HG02870 (cell line): ENCODE measurements at regions not wholly inside any gene's neighbourhood (a gene's known extent, or its start where the extent isn't known, plus 50 kb on each side); places are given as distances from the start of the nearest gene placed in this dataset.

Experiments
- ATAC-seq: cut with Tn5 transposase; IDR thresholded peaks from one replicate; pipeline ENCODE4 v1.9.1; 2021; ENCODE audit warnings: mild to moderate bottlenecking, moderate library complexity; ENCODE audit not compliant: unreplicated experiment

- no peak for ATAC-seq
These were observed 301.7 kb upstream of the NBEA start for GRCh38 chr13:34640179-34640992.

GRCh38 chr13:34640993-34641330 is 301.1 kb upstream of the NBEA start:
- no peak for ATAC-seq

GRCh38 chr13:34647379-34648150 is 294.5 kb upstream of the NBEA start:
- no peak for ATAC-seq

DNA sequence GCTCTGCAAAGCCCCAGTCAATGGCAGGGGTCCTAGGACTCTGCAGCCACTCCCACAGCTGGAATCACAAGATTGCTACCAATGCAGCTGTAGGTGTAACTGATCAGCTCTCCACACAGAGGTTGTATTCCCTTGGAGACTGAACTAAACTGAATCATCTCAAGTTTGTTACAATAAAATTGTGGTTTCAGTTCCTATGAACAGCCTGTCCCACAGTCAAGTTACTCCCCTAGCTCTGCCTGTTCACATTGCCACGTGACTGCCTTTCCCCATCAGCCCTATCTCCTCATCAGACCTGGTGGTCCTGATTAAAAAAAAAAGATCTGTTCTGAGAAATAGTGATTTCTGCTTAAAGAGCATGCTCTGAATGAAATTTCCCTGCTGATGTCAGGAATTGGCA is 287.9 kb upstream of the NBEA start:
- ATAC-seq = no peak

DNA sequence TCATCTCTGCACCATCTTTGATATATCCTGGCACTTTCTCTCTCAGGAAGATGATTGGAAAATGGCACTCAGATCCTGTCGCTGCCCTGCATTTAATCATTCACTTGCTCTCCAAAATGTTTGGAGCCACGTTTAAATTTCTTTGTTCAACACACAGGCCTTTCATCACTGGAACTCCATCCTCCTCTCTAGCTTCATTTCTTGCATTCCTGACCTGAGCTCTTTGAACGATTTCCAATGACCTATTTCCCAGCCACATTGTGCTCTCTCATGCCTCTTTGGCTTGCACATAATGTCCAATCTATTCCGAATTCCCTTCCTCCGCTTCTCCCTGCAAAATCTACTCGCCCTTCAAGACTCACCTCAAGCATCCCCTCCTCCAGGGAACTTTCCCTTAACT is 287.4 kb upstream of the NBEA start:
- ATAC-seq = no peak

DNA sequence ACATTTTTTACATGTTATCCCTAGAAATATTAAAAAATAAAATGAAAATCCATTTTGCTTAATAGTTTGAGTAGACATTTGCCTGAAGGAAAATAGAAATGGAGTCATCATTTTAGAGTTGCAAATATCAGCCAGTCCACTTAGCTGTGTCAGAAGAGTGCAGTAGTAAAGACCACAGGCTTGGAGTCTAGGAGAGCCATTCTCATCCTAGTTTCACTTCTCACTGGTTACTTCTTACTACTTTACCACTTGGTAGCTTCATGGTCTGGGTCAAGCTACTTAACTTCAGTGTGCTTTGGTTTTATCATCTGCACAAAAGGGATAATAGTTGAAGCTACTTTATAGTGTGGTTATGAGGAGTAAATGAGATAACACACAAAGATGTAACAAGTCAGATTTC is 286.5 kb upstream of the NBEA start:
- no peak for ATAC-seq

DNA sequence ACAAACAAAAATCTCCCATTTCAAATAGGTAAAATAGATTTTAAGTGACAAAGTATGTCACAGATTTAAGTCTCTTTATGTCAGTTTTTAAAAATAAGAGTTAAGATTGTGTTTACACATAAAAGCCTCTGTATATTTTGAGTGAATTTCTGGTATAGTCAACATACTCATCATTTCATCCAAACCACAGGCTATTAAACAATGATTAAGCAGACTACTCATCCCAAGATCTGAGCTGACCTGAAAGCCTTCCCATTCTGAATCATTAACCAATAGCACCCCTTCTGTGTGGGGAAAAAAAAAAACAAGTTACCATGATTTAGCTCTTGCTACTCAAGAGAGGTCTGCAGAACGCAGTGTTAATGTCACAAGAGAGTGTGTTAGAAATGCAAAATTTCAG is 284.4 kb upstream of the NBEA start:
- ATAC-seq = no peak

GRCh38 chr13:34667286-34668218 is 274.5 kb upstream of the NBEA start:
- ATAC-seq = no peak

- no peak for ATAC-seq
These were observed 270.9 kb upstream of the NBEA start for GRCh38 chr13:34671137-34671536.

DNA sequence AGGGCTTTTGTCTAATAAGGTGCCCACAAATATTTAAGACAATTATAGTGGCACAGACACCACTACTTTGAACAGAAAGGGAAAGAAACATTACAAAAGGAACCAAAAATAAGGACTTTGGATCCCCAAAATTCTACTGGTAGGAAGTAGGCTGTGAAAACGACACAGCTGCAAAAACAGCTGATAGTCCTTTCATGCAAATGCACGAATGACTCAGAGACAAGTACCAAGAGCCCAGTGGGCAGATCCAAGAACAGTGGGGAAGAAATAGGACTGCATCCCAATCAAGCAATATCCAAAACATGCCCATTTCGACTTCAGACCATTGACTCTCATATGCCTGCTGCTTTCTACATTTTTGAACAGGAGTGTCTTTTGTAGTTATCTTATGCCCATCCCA is 269.4 kb upstream of the NBEA start:
- ATAC-seq = no peak

DNA sequence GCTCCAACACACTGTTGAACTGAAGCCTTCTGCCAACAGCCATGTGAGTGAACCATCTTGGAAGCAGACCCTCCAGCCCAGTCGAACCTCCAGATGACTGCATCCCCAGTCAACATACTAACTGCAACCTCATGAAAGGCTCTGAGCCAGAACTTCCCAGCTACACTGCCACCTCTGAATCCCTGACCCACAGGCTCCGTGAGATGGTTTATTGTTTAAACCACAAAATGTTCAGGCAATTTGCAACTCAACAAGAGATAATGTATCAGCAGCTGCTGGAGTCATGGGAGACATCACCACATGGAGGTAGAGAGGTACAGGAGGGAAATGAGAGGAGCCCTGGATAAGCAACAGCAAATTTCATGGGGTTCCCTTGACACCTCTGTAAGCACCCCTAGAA is 266.4 kb upstream of the NBEA start:
- no peak for ATAC-seq

DNA sequence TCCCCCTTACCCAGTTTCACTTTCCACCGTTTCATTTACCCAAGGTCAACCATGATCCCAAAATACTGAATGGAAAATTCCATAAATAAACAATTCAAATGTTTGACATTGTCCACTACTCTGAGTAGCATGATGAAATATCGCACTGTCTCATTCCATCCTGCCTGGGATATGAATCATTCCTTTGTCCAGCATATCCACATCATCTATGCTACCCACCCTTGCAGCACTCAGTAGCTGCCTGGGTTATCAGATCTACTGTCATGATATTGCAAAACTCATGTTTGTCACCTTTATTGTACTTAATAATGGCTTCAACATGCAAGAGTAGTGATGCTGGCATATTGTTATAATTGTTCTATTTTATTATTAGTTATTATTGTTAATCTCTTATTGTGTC is 263.9 kb upstream of the NBEA start:
- ATAC-seq = no peak

GRCh38 chr13:34681405-34681955 is 260.6 kb upstream of the NBEA start:
- ATAC-seq = no peak

GRCh38 chr13:34695063-34695462 is 247.0 kb upstream of the NBEA start:
- ATAC-seq = no peak

- no peak for ATAC-seq
These were observed 245.8 kb upstream of the NBEA start for GRCh38 chr13:34696296-34696695.

DNA sequence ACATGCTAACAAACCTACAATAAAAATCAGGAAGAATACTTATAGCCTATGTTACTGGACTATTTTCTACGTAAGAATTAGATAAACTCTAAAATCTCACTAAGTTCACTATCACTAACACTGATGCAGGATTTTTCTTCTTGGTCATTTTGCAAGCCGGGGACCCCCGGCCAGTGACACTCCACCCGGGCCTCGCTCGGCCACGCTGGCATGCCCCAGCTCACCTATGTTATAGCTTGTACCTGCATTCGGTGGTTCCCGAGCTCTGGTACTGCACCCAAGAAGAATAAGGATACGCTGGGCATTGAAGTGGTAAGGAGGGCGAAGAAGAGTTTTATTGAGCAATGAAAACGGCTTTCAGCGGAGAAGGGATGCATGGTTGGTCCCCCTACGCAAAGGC is 245.3 kb upstream of the NBEA start:
- no peak for ATAC-seq

DNA sequence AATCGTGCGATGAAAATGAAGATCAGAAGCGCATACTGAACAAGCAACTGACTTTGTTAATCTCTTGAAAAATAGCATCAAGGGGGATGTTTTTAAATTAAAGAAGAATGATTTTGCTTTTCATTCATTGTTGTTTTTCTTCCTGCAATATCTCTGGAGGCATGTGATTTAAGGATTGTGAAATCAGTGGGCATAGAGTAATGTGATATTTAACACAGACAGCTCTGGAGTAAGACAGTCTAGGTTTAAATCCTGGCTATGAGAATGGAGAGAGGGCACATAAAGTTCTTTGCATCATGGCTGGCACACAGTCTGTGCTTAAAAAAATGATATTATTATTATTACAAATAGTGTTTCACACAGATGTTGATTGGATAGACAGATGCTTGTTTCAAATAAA is 243.1 kb upstream of the NBEA start:
- no peak for ATAC-seq

DNA sequence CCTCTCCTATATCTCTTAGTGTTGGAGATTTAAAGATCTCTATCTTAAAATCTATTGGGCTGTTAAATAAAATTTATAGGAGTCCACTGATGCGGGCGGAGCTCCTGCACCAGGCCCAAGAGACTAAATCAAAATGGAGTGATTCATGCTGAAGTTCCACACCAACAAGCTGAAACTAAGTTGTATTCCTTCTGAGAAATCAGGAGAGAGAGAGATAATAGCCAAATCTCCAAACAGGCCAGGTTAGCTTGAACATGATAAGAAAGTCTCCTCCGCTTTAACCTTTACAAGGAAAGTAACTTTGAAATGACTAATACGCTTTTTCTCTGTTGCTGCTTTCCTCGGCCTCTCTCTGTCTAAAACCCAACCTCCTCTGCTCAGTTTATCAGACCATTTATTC is 241.9 kb upstream of the NBEA start:
- ATAC-seq = no peak

- no peak for ATAC-seq
These were observed 240.2 kb upstream of the NBEA start for GRCh38 chr13:34701919-34702318.

- no peak for ATAC-seq
These were observed 233.3 kb upstream of the NBEA start for GRCh38 chr13:34708566-34709313.
